ENCODE measurements at regions not wholly inside any gene's neighbourhood (a gene's known extent, or its start where the extent isn't known, plus 50 kb on each side); places are given as distances from the start of the nearest gene placed in this dataset.

DNA sequence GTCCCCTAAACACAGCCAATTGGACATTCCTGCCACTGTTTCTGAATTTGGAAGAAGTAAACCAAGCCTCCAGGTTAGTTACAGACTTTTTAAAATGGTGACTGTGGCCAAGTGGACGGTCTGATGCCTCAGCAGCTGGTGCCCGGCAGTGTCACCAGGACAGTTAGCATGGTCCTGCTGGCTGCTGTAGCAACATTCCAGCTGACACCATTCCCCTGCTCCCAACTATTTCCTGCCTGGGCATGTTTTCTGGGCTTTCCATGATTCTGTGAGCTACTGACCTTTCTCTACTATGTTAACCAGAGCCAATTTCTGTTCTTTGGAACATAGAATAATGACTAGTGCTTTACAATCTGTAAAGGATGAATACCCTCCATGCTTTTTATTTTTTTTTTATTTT, 95.0 kb downstream of the TLR5 start:
- H3K4me1 ChIP-seq (ENCODE audit: control insufficient read depth, insufficient read depth, low read length), result no peaks in the 10 kb centered on the region
- no peak overlapping the region for H3K9ac ChIP-seq (ENCODE audit: low read length)
- H3K4me3 ChIP-seq (ENCODE audit: low read depth, low read length), result no peak overlapping the region
- peaks cover 32% of the 10 kb centered on the region for H3K9me3 ChIP-seq (ENCODE audit: control insufficient read depth, insufficient read depth, low read depth, low read length)
- no peak overlapping the region for H3K27ac ChIP-seq (ENCODE audit: low read depth, low read length)
- H3K27me3 ChIP-seq (ENCODE audit: control insufficient read depth, insufficient read depth, low read length), result no peaks in the 10 kb centered on the region
- peaks cover 22% of the 10 kb centered on the region for H3K36me3 ChIP-seq (ENCODE audit: control insufficient read depth, insufficient read depth, low read length)

DNA sequence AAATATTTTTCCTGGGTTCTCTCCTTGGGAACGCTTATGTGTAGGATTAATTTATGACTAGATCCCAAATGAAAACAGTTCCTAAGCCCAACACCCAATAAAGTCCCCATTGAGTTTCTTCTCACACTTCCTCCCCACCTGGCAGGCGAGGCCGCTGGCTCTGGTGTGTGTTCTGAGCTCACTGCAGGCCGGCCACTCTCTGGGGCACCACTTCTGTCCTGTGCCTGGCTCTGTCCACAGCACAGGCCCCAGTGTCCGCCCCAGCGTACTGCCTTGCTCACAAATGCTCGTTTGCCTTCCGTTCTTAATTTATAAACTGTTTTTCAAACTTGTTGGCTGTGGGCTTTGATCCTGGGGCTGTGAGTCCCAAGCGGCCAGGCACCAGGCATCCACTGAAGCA, 90.6 kb downstream of the TLR5 start:
- no peaks in the 10 kb centered on the region for H3K27me3 ChIP-seq (ENCODE audit: control insufficient read depth, insufficient read depth, low read length)
- H3K27ac ChIP-seq (ENCODE audit: low read depth, low read length), result no peak overlapping the region
- no peak overlapping the region for H3K9ac ChIP-seq (ENCODE audit: low read length)
- H3K36me3 ChIP-seq (ENCODE audit: control insufficient read depth, insufficient read depth, low read length), result peaks cover 16% of the 10 kb centered on the region
- peaks cover 2% of the 10 kb centered on the region; the same call in 1 of the 2 replicates for H3K9me3 ChIP-seq (ENCODE audit: control insufficient read depth, insufficient read depth, low read depth, low read length)
- H3K4me1 ChIP-seq (ENCODE audit: control insufficient read depth, insufficient read depth, low read length), result peaks cover under 1% of the 10 kb centered on the region; the same call in 1 of the 2 replicates
- H3K4me3 ChIP-seq (ENCODE audit: low read depth, low read length), result no peak overlapping the region

DNA sequence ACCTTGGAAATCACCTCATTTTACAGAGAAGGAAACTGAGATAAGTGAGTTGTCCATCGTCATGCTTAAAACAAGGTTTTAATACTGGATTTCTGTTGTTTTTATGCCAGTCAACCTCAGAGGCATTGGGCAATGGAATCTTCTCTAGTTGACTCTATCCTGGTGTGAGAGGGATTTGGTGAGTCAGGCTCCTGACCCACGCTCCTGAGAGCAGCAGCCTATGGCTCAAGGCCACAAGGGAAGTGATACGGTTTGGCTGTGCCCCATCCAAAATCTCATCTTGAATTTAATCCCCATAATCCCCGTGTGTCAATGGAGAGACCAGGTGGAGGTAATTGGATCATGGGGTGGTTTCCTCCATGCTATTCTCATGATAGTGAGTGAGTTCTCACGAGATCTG, 90.1 kb downstream of the TLR5 start:
- H3K9me3 ChIP-seq (ENCODE audit: control insufficient read depth, insufficient read depth, low read depth, low read length), result no peaks in the 10 kb centered on the region
- H3K4me1 ChIP-seq (ENCODE audit: control insufficient read depth, insufficient read depth, low read length), result peaks cover 5% of the 10 kb centered on the region; the same call in 1 of the 2 replicates
- H3K36me3 ChIP-seq (ENCODE audit: control insufficient read depth, insufficient read depth, low read length), result peaks cover 16% of the 10 kb centered on the region
- H3K4me3 ChIP-seq (ENCODE audit: low read depth, low read length), result no peak overlapping the region
- H3K27me3 ChIP-seq (ENCODE audit: control insufficient read depth, insufficient read depth, low read length), result no peaks in the 10 kb centered on the region
- no peak overlapping the region for H3K27ac ChIP-seq (ENCODE audit: low read depth, low read length)
- no peak overlapping the region for H3K9ac ChIP-seq (ENCODE audit: low read length)

DNA sequence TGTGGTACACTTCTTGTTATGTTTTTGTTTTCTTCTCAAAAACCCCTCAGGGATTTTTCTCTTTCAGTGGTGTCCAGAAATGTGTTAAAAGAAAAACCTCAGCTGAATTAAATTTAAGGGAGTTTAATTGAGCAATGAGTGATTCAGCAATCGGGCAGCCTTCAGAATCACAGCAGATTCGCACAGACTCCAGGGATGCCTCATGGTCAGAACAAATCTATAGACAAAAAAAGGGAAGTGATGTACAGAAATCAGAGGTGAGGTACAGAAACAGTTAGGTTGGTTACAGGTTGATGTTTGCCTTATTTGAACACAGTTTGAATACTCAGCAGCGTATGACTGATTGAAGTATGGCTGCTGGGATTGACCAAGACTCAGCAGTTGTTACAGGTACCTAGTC, 86.2 kb downstream of the TLR5 start:
- Histone ChIP-seq H3K27ac (ENCODE audit: low read depth, low read length) (no peak overlapping the region), H3K27me3 (ENCODE audit: control insufficient read depth, insufficient read depth, low read length) (no peaks in the 10 kb centered on the region), H3K36me3 (ENCODE audit: control insufficient read depth, insufficient read depth, low read length) (peaks cover 5% of the 10 kb centered on the region; the same call in 1 of the 2 replicates), H3K9ac (ENCODE audit: low read length) (no peak overlapping the region), H3K4me1 (ENCODE audit: control insufficient read depth, insufficient read depth, low read length) (peaks cover 5% of the 10 kb centered on the region; the same call in 1 of the 2 replicates), H3K9me3 (ENCODE audit: control insufficient read depth, insufficient read depth, low read depth, low read length) (no peaks in the 10 kb centered on the region), H3K4me3 (ENCODE audit: low read depth, low read length) (no peak overlapping the region)

DNA sequence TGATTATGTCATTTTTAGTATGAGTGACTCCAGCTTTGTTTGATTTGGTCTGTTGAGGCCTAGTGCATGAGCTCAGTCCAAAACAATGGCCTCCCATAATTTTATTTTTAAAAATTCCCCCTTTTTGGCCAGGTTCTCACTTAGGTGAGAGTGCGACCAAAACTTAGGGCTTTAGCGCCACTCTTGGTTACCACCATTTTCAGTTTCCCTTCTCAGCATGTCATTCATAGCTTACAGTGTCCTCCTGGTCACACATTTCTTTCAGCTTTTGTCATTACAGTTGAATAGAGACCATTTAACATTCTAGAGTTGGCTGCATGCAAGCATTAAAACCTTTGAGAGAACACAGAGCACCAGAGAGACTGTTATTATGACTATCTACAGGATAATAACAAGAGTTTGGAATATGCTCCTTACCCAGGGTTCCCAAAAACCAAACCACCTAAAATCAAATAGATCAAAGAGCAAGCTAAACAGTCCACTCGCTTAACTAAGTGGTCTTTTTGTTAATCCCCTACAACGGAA, 85.4 kb downstream of the TLR5 start:
- no peak overlapping the region for H3K9ac ChIP-seq (ENCODE audit: low read length)
- no peak overlapping the region for H3K4me3 ChIP-seq (ENCODE audit: low read depth, low read length)
- no peaks in the 10 kb centered on the region for H3K27me3 ChIP-seq (ENCODE audit: control insufficient read depth, insufficient read depth, low read length)
- H3K36me3 ChIP-seq (ENCODE audit: control insufficient read depth, insufficient read depth, low read length), result peaks cover 4% of the 10 kb centered on the region; the same call in 1 of the 2 replicates
- H3K9me3 ChIP-seq (ENCODE audit: control insufficient read depth, insufficient read depth, low read depth, low read length), result no peaks in the 10 kb centered on the region
- no peak overlapping the region for H3K27ac ChIP-seq (ENCODE audit: low read depth, low read length)
- peaks cover 5% of the 10 kb centered on the region; the same call in 1 of the 2 replicates for H3K4me1 ChIP-seq (ENCODE audit: control insufficient read depth, insufficient read depth, low read length)

Measured in HUES6 (cell line).